ENCODE measurements at regions not wholly inside any gene's neighbourhood (a gene's known extent, or its start where the extent isn't known, plus 50 kb on each side); places are given as distances from the start of the nearest gene placed in this dataset.

GRCh38 chr3:68163968-68164367 is 509.6 kb upstream of the SUCLG2 start:
- no peak for DNase-seq

DNA sequence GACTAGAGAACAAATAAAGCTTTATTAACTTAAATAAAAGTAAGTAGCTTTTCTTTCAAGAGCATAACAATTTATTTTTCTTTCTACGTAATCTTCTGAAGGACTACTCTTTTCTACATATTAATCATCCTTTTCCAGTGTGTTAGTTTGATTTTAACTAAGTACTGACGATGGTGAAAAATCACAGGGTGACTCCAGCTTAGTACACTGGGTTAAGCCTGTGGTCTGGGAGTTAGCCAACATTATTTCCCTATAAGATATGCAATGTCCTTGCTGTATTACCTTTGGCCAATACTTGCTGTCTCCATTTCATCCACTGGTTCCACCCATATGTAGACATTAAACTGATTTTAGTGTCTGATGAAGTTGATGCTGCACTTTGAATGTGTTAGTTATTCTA is 508.6 kb upstream of the SUCLG2 start:
- DNase-seq: no peak

GRCh38 chr3:68162644-68163043 is 508.2 kb upstream of the SUCLG2 start:
- no peak for DNase-seq

DNA sequence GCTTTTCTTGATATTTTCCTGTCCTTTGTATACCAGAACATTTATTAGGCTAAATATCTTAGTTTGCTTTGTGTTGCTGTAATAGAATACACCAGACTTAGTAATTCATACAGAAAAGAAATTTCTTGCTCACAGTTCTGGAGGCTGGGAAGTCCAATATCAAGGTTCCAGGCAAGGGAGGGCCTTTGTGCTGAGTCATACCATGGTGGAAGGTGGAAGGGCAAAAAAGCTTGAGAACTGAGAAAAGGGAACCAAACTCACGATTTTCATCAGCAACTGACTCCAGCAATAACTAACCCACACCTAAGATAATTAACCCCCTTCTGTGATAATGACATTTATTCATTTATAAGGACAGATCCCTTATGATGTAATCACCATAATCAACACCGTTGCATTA is 496.9 kb upstream of the SUCLG2 start:
- DNase-seq: no peak

DNA sequence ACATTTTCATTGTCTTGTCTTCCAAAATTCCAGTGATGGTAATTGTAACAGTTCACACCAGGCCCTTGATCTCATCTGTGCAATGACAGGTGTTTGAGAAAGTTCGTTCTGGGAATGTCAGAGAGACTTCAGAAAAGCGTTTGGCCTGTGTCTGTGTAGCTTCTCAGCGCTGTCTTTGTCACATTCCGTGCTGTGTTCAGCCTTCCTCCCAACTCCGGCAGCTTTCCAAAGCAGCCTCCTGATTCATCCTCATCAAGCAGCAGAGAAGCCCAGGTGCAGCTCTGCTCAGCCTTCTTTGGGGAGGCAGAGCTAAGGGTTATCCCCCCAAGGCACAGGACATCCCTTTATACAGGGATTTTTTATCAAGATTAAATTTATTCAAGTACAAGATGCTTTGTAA is 494.0 kb upstream of the SUCLG2 start:
- peak in 3 of 56 donors; percentile 1 to 22 (median 2) for DNase-seq

- peak in 26 of 56 donors; percentile 5 to 62 (median 22) for DNase-seq
These were observed 488.0 kb upstream of the SUCLG2 start for GRCh38 chr3:68142441-68142840.

DNA sequence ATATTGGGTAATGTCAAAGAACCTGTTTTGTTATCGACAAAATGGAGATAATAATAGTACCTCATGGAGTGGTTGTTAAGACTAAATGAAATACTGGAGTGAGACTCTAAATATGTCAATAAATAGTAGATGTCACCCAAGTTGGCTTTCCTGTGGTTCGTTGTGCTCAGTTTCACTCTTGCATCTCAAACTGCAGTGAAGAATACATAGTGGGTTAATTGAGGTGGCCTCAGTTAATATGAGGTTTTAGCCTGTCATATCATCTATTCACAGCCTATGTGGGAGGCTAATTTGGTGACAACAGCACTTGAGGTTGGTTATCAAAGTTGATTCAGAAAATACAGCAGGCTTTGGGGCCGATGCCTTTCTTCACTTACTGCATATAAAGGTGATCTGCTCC is 485.5 kb upstream of the SUCLG2 start:
- no peak for DNase-seq

DNA sequence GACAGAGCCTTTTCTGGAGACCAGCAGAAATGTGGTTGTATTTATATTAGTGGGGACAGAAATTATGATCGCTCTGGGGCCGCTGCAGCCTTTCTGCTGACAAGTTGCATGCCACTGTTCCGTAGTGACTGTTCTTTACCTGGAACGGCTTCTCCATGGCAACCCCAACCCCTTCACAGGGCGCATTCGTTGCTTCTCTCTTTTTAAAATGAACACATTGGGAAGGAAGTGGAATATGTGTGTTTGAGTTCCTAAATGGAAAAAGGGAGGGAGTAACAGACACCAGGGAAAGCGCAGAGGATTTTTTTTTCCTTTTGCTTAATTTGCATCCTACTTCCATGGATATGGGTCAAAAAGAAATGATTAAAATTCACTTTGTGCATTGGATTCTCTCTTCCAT is 482.0 kb upstream of the SUCLG2 start:
- DNase-seq: peak in 4 of 56 donors; percentile 7 to 17 (median 8)

DNA sequence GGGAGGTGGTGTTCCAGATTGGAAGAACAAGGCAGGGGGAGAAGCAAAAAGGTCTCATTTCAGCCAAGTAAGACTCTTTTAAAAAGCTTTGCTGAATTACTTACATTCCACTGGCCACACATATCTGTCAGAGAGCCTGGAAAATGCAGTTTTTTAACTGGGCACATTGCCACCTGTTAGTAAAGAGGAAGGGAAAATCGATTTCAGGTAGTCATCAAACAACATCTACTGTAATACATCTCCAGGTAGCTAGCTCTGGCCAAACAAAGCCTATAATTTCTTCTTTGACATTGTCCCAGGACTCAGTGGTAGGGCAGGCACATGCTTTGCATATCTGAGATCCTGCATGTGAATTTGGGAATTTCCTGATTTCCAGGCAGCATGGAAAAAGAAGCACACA is 480.7 kb upstream of the SUCLG2 start:
- no peak for DNase-seq

DNA sequence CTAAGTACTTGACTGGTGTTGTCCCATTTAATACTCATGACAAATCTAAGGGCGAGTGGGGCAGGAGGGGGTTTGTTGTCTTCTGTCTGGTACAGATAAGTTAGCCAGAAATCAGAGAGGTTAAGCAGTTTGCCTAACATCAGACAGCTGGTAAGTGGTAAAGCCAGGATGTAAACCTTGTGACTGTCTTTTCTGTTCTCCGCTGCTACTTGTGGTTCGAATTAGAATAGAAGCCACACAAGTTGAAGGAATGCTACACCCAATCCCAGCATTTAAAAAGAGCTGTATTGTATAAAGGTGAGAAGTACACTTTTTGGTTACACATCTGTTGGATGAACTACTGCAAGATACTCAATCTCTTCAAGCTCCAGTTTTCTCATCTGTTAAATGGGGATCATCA is 474.7 kb upstream of the SUCLG2 start:
- no peak for DNase-seq

GRCh38 chr3:68123231-68123630 is 468.8 kb upstream of the SUCLG2 start:
- no peak for DNase-seq

- DNase-seq: no peak
These were observed 466.9 kb upstream of the SUCLG2 start for GRCh38 chr3:68121287-68121686.

- DNase-seq: no peak
These were observed 462.2 kb upstream of the SUCLG2 start for GRCh38 chr3:68116580-68116979.

GRCh38 chr3:68103811-68104210 is 449.4 kb upstream of the SUCLG2 start:
- DNase-seq: no peak

DNA sequence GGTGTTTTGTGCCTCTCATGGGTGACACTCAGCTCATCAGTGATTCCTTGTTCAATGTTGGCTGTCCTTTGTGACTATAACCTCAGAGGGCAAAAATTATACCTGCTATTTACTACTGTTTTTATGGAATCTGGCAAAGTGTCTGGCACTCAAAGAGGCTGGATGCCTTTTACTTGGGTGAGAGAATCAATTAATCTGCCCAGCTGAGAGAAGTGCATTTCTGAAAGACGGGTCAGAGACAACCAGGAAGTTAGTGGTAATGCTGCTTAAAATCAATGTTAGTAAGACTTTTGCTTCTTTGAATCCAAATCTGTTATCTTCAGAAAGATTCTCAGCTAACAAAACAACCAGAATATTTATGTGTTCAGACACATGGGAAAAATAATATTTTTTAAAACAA is 436.2 kb upstream of the SUCLG2 start:
- DNase-seq: no peak

- no peak for DNase-seq
These were observed 435.2 kb upstream of the SUCLG2 start for GRCh38 chr3:68089572-68090011.

DNA sequence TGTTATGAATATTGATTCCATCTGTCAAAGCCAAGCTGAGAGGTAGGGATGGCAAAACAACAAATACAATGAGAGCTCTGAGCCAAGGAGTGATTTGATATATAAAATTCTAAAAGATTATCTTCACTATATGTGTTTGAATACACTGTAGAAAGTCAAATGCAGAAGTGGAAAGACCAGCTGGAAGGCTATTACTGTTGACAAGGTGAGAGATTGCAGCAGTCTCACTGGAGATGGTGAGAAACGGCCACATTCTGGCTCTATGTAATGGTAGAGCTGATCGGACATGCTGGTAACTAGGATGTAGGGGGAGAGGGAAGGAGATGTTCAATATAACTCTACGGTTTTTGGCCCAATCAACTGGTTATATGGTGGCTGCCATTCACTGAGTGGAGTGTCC is 434.2 kb upstream of the SUCLG2 start:
- DNase-seq: no peak

DNA sequence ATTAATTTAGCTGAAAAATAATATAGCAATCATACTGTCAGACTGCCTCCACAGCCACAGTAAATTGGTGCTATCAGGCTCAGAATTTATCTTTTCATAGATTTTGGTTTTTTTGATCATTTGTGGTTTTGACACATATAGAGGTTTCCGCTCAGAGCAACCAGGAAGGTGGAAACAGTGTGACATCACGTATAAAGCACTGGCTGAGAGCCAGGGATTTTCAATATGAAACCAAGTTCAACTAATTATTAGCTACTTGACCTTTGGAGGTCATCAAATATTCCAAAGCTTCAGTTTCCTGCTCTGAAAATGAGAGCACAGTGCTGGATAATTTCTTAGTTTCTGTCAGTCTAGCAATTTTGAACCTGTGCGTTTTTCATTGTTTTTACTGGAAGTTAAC is 433.8 kb upstream of the SUCLG2 start:
- DNase-seq: no peak

DNA sequence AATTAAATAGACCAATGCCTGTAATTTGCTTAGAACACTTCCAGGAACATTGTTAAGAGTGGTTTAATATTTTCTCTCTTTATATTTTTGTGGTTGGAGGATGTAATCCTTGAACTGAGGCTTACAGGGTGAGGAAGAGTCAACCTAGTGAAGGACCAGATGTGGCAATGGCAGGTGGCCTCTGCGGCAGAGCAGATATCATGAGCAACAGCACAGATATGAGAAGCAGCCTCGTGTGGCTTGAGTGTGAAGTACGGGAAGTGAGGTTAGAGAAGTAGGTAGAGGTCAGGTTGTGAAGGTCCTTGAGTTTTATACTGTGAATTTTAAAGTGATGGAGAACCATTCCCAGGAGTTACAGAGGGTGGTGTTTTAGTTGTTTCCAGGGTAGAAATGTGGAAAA is 417.6 kb upstream of the SUCLG2 start:
- no peak for DNase-seq

GRCh38 chr3:68070186-68070585 is 415.8 kb upstream of the SUCLG2 start:
- DNase-seq: no peak

DNA sequence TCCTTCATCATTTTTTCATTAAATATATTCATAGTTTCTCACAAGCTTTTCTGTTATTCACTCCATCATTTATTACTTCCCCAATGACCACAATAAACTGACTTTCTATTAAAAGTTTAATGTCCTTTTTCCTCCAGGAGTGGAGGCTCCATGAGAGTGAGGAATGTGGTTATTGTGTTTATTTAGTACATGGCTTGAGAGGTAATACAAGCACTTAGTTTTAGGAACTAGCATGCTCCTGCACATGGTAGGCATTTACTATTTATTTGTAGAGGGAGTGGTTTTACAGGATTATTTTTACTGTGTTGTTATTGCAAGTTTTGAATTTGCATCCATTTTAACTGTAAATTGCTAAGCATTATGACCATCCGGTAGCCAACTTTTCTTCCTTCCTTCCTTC is 412.9 kb upstream of the SUCLG2 start:
- DNase-seq: no peak

DNA sequence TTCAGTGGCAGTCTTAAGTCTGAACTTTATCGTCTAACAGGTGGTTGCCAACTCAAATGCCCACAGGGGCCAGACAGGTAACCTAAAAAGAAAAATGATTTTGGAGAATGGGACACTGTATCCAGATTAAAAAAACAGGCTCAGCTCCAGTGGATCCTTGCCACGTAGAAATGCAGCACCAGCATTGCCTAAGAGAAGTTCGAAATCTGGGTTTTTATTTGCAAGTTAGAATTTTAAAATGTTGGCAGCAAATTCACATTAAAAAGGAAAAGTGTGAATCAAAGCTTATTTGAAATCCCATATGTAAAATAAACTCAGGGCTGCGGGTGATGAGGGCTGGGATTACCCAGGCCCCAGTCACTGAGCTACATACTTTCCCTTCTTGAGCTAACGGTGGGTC is 408.5 kb upstream of the SUCLG2 start:
- DNase-seq: no peak

- no peak for DNase-seq
These were observed 406.5 kb upstream of the SUCLG2 start for GRCh38 chr3:68060910-68061309.

- DNase-seq: no peak
These were observed 405.8 kb upstream of the SUCLG2 start for GRCh38 chr3:68060191-68060590.
